ENCODE measurements at regions not wholly inside any gene's neighbourhood (a gene's known extent, or its start where the extent isn't known, plus 50 kb on each side); places are given as distances from the start of the nearest gene placed in this dataset.
"Not testable (repeated sequence)": the region's sequence is repeated elsewhere in the genome, so short reads cannot be mapped to it uniquely, and the experiment has no call there.

DNA sequence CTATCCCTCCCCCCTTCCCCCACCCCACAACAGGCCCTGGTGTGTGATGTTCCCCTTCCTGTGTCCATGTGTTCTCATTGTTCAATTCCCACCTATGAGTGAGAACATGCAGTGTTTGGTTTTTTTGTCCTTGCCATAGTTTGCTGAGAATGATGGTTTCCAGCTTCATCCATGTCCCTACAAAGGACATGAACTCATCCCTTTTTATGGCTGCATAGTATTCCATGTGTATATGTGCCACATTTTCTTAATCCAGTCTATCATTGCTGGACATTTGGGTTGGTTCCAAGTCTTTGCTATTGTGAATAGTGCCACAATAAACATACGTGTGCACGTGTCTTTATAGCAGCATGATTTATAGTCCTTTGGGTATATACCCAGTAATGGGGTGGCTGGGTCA, 52.3 kb upstream of the MAN1A2 start:
- not testable (repeated sequence) for H3K27ac Mint-ChIP-seq (ENCODE audit: unreplicated experiment); H3K9me3 Mint-ChIP-seq (ENCODE audit: unreplicated experiment); H3K4me3 Mint-ChIP-seq (ENCODE audit: unreplicated experiment); H3K36me3 Mint-ChIP-seq (ENCODE audit: unreplicated experiment); H3K4me1 Mint-ChIP-seq (ENCODE audit: low read depth, unreplicated experiment); H3K27me3 Mint-ChIP-seq (ENCODE audit: unreplicated experiment); DNase-seq

DNA sequence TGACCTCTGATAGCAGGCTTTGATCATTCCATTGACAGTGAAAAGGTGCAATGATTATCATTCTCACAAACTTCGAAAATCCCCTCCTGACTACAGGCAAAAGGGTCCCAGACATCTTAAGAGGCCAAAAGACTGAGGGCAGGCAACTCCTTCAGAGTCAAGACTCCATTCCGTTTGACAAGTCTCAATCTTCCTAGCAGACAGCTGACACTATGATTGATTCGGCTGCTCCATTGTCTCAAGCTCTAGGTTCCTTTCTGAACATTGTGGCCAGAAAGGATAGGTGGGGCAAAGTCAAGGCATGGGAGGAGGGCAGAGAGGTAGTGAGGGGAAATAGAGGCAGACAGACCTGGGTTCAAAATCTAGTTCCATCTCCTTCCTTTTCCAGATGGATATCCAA, 53.7 kb upstream of the MAN1A2 start:
- no peaks in the 10 kb centered on the region for H3K36me3 Mint-ChIP-seq (ENCODE audit: unreplicated experiment)
- peaks cover 3% of the 10 kb centered on the region for H3K4me1 Mint-ChIP-seq (ENCODE audit: low read depth, unreplicated experiment)
- H3K9me3 Mint-ChIP-seq (ENCODE audit: unreplicated experiment): no peaks in the 10 kb centered on the region
- DNase-seq: no peak
- peaks cover 2% of the 10 kb centered on the region for H3K27me3 Mint-ChIP-seq (ENCODE audit: unreplicated experiment)
- peak overlapping the region; percentile 22 for H3K27ac Mint-ChIP-seq (ENCODE audit: unreplicated experiment)
- TF ChIP-seq, protein P1, sequence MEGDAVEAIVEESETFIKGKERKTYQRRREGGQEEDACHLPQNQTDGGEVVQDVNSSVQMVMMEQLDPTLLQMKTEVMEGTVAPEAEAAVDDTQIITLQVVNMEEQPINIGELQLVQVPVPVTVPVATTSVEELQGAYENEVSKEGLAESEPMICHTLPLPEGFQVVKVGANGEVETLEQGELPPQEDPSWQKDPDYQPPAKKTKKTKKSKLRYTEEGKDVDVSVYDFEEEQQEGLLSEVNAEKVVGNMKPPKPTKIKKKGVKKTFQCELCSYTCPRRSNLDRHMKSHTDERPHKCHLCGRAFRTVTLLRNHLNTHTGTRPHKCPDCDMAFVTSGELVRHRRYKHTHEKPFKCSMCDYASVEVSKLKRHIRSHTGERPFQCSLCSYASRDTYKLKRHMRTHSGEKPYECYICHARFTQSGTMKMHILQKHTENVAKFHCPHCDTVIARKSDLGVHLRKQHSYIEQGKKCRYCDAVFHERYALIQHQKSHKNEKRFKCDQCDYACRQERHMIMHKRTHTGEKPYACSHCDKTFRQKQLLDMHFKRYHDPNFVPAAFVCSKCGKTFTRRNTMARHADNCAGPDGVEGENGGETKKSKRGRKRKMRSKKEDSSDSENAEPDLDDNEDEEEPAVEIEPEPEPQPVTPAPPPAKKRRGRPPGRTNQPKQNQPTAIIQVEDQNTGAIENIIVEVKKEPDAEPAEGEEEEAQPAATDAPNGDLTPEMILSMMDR (IDR thresholded peaks at IDR 0.05; ENCODE audit: partially characterized antibody, unreplicated experiment): no peak
- no peak overlapping the region for H3K4me3 Mint-ChIP-seq (ENCODE audit: unreplicated experiment)

DNA sequence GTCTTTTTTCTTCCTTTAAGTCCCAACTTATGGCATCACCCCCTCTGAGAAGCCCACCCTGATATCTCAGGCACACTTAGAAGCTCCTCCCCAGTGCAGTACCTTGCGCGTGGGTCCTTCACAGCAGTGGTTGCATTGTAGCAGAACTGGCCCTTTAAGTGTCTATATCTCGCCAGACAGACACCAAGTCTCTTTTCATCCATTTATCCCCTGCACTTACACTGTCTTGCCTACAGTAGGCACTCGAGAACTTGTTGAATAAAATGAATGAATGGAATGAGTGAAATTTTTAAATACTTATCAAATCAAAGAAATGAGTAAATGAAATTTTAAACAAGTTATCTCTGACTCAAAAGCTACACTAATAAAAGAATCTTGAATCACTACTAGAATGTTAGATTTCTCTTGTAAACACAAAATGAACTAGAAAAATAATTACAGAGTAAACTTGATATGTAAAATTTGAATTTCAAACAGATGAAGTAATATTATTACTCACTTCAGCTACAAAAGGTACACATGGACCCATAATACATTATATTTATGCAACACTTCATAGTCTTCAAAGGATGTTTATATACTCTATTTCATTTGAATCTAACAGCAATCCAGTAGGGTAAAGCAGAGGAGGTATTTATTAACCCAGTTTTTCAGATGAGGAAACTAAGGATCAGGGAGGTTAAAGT, 54.7 kb upstream of the MAN1A2 start:
- Mint-ChIP-seq H3K36me3 (ENCODE audit: unreplicated experiment) (no peaks in the 10 kb centered on the region), H3K27me3 (ENCODE audit: unreplicated experiment) (peaks cover 2% of the 10 kb centered on the region), H3K27ac (ENCODE audit: unreplicated experiment) (no peak overlapping the region), H3K4me1 (ENCODE audit: low read depth, unreplicated experiment) (no peaks in the 10 kb centered on the region), H3K4me3 (ENCODE audit: unreplicated experiment) (no peak overlapping the region), H3K9me3 (ENCODE audit: unreplicated experiment) (no peaks in the 10 kb centered on the region)
- DNase-seq: no peak
- TF ChIP-seq, protein P1 (IDR thresholded peaks at IDR 0.05; ENCODE audit: partially characterized antibody, unreplicated experiment): no peak

DNA sequence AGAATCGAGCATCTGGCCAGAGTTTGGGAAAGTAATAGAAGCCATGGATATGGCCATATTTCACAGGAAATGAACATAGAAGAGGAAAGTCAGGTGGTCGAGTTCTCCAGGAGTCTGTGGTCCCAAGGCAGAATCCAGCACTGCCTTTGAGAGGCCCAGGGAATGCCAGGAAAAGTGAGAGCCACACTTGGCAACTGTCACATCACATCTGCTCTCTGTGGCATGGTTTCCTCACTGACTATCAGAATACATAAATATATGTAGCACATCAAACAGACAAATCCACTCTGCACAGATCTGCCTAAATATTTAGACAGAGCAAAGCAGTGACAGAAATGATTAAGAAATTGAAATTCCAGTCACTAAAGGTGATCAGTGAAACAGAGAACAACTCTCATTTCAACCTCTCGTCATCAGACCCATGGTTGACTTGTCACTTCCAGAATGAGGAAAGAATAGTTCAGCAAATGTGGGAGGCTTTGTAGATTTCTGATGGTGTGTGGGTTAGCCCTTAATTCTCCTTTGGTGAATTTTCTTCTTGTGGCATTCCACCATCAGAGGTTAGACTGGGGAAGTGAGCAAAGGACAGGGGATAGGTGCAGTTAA, 58.8 kb upstream of the MAN1A2 start:
- no peak overlapping the region for H3K27ac Mint-ChIP-seq (ENCODE audit: unreplicated experiment)
- no peaks in the 10 kb centered on the region for H3K4me1 Mint-ChIP-seq (ENCODE audit: low read depth, unreplicated experiment)
- H3K4me3 Mint-ChIP-seq (ENCODE audit: unreplicated experiment): no peak overlapping the region
- H3K9me3 Mint-ChIP-seq (ENCODE audit: unreplicated experiment): no peaks in the 10 kb centered on the region
- no peaks in the 10 kb centered on the region for H3K27me3 Mint-ChIP-seq (ENCODE audit: unreplicated experiment)
- H3K36me3 Mint-ChIP-seq (ENCODE audit: unreplicated experiment): no peaks in the 10 kb centered on the region
- DNase-seq: no peak
- TF ChIP-seq, protein P1 (IDR thresholded peaks at IDR 0.05; ENCODE audit: partially characterized antibody, unreplicated experiment): no peak

DNA sequence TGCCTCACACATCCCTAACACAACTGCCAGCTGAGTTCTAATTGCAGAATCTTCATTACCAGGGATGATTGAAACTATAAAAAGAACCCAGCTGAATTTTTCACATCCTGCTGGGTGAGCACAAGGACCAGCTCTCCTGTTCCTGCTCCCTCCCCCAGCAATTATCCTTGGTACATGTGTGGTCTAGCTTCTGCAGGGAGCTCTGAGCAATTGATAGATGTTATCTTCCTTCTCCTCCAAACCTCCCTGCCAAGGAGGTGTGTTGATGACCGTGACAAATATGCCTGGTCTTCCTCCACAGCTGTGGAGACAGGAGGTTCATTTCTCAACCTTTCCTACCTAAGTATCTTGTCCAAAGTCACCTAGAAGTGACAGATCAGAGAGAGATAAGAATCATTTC, 65.3 kb upstream of the MAN1A2 start:
- peak overlapping the region; percentile 62 for H3K27ac Mint-ChIP-seq (ENCODE audit: unreplicated experiment)
- TF ChIP-seq, protein P1 (IDR thresholded peaks at IDR 0.05; ENCODE audit: partially characterized antibody, unreplicated experiment): no peak
- H3K4me3 Mint-ChIP-seq (ENCODE audit: unreplicated experiment): no peak overlapping the region
- no peaks in the 10 kb centered on the region for H3K9me3 Mint-ChIP-seq (ENCODE audit: unreplicated experiment)
- DNase-seq: no peak
- no peaks in the 10 kb centered on the region for H3K27me3 Mint-ChIP-seq (ENCODE audit: unreplicated experiment)
- H3K4me1 Mint-ChIP-seq (ENCODE audit: low read depth, unreplicated experiment): peaks cover 2% of the 10 kb centered on the region
- peaks cover 3% of the 10 kb centered on the region for H3K36me3 Mint-ChIP-seq (ENCODE audit: unreplicated experiment)

DNA sequence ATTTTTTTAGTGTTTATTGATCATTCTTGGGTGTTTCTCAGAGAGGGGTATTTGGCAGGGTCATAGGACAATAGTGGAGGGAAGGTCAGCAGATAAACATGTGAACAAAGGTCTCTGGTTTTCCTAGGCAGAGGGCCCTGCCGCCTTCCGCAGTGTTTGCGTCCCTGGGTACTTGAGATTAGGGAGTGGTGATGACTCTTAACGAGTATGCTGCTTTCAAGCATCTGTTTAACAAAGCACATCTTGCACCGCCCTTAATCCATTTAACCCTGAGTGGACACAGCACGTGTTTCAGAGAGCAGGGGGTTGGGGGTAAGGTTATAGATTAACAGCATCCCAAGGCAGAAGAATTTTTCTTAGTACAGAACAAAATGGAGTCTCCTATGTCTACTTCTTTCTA, 67.1 kb upstream of the MAN1A2 start:
- H3K27ac Mint-ChIP-seq (ENCODE audit: unreplicated experiment): peak overlapping the region; percentile 87
- H3K4me3 Mint-ChIP-seq (ENCODE audit: unreplicated experiment); DNase-seq; H3K27me3 Mint-ChIP-seq (ENCODE audit: unreplicated experiment); H3K36me3 Mint-ChIP-seq (ENCODE audit: unreplicated experiment); H3K9me3 Mint-ChIP-seq (ENCODE audit: unreplicated experiment); H3K4me1 Mint-ChIP-seq (ENCODE audit: low read depth, unreplicated experiment): not testable (repeated sequence)

All from glutamatergic neuron (in vitro differentiated cells).